GM21515 (cell line): ENCODE measurements at regions not wholly inside any gene's neighbourhood (a gene's known extent, or its start where the extent isn't known, plus 50 kb on each side); places are given as distances from the start of the nearest gene placed in this dataset.

Experiments
- ATAC-seq: cut with Tn5 transposase; IDR thresholded peaks from one replicate; pipeline ENCODE4 v1.9.1; 2021; ENCODE audit not compliant: unreplicated experiment

DNA sequence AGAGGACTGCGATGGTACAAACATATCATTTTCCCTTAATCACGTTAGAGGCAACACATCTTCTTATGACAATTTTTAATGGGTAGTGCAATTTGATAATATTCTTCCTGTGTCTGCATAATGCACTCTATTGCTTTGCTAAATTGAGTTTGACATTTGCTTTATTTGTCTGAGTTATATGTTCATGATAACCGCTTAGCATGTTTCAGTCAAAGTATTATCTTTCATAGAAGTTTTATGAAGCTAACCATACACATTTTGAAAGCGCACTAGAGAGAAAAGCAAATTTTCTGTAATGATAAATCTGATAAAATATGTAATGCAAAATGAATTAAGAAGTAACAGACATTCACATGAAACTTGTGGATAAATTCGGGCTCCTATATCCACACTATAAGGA is 1276.9 kb downstream of the ZPLD1 start:
- ATAC-seq, result no peak

DNA sequence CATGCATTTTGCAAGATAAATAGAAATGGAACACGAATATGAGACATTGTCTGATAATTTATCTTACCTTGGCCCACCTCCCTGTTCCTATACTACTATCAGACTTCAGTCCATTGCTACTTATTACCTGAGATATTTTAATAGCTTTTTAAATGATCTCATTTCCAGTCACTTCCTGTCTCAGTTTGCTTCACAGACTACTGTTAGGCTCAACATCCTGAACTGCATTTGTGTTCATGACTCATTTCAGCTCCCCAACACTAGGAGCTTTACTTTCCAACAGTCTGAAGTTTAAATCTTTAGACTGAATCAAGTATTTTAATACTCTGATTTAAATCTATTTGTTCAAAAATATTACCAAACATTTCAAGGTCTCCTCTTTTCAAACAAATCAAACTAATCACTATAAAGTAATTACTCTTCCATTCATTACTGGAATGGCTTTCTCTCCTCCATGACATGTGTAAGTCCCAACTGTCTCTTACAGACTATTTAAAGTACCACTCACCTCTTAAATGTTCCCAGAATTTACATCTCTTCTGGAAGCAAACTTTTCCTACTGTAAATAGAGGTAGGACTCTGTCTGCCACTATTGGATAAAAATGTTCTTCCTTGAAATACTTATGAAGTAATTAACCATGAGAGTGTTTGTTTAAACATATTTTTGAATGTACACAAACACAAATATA is 1277.6 kb downstream of the ZPLD1 start:
- no peak for ATAC-seq

DNA sequence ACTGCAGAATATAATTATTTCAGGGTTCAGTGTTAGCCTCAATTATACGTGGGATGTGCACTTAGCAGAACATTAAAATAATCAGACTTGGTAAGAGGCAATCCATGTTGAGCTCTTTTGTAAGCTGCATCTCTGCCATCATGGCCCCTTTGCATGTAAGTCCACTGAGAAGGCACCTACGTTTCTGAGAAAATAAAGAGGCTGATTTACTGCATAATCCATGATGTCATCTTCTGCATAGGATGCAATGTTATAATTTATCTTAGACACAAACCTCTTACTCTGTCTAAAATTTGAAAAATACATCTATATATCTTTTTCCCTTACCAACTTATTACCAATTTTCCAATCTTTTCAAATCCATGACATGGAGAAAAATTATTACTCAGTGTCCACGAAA is 1294.7 kb downstream of the ZPLD1 start:
- ATAC-seq, result no peak

DNA sequence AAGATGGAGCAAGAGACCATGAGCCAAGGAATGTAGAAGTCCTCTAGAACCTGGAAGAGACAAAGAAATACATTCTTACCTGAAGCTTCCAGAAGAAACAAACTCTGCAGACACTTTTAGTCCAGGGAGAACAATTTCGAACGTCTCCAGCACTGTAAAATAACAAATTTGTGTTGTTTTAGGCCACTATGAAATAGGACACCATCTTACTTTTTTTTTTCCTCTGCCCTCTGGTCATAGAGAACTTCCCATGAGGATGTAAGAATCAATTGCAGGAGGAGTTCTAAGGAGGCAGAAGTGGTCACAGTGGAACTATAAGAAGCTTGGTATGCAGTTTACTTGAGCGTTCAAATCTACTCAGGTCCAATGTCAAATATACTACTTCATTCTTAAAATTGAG is 1295.9 kb downstream of the ZPLD1 start:
- ATAC-seq, result no peak

DNA sequence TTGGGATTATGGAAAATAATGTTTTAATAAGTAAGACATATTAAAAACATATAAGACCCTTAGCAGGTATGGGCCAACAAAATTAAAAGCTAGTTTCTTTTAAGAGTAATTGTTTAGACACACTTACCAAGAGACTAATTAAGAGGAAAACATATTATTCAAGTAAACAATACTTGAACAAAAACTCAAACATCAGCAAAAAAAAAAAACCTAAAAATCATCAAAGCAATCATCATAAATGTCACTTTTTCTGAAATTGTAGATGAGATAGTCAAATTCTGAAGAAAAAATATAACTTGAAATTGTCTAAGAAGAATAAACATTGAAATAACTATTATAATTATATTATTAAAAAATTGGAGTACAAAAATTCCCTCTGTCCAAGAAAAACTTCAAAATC is 1318.2 kb downstream of the ZPLD1 start:
- no peak for ATAC-seq

DNA sequence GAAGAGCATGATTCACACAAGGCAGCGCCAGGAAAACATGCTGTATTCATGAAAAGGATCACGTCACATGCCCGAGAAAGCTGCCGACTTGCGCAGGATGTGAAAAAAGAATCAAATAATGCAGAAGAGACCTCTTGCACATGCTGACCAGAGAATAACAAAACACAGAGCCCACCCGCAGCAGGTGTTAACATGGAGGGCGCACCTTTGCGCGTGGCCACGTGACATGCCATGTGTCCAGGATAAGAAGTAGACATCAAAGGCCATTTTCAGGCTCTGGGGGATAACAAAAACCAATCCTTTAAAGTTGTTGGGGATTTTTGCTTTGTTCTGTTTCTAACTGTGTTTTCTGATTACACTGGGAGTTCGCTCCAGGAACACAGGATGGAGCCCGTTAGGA is 1332.8 kb downstream of the ZPLD1 start:
- ATAC-seq, result no peak

DNA sequence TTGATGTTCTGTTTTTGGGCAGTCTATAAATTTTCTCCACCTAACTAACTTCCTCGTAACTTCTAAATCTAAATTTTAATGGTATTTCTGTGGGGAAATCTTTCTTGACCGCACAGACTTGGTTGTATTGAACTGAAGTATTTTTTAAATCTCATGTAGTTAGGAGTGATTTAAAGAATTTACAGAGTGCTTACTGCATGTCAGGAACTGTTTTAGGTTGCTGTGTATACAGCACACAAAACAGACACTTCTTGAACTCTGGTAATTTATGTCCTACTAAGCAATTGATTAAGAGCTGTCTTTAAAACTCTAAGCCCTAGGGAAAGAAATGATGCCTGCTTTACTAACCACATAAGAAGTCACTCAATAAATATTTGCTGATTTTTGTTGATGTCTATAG is 1350.2 kb downstream of the ZPLD1 start:
- no peak for ATAC-seq

DNA sequence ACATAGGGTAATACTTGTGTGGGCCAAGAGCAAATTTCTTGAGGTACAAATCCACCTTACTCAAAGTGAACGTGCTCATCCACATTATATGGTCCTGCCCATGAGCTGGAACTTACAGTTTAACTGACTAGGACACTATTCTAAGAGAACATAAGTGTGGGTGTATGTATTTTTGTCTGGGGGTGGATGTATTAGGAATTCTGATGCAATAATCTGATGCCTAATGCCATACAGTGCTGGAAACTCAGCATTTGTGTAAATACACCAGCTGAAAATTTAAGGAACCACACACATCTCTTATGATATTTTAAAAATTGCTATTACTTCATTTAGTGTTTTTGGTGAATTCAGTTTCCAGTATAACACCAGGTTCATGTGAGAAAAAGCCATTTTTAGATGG is 1350.7 kb downstream of the ZPLD1 start:
- ATAC-seq, result no peak

DNA sequence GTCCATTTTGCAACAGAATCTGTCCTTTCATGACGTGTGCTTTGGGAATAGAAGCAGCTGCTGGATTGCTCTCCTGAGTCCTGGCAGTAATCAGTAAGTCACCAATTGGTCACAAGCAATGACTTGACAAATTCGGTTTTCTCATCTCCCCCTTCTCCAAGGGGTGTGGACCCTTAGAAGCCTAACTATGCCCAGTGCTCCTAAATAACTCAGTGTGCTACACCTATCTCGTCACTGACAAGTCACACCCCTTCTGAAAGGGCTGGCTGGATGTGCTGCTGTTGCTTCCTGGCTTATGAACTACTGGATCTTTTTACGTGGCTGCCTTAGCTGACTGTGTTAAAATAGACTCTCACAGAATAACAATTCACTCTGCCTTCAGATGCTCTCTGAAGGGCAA is 1351.5 kb downstream of the ZPLD1 start:
- no peak for ATAC-seq

DNA sequence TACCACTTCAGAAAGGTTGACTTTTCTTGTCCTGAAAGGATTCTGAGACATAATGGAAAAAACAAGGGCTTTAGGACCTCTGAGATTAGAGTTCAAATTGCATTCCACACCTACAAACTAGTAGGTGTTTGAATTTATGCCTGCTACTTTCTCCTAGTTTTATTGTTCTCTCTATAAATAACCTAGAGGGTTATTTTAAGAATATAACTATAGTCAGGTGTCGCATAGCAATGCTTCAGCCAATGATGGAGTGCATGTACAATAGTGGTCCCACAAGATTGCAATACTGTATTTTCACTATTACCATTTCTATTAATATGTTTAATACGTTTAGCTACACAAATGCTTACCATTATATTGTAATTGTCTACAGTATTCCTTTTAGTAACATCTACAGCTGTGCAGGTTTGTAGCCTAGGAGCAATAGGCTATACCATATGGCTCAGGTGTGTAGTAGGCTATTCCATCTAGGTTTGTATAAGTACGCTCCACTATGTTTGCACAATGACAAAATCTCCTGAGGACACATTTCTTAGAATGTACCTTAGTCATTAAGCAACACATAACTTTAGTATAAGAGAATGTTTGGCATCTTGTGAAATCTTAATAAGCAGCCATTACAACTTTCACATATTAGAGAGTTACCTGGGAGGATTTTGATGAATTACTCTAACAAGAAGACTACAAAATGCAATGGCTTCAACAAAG is 1352.5 kb downstream of the ZPLD1 start:
- ATAC-seq, result no peak

DNA sequence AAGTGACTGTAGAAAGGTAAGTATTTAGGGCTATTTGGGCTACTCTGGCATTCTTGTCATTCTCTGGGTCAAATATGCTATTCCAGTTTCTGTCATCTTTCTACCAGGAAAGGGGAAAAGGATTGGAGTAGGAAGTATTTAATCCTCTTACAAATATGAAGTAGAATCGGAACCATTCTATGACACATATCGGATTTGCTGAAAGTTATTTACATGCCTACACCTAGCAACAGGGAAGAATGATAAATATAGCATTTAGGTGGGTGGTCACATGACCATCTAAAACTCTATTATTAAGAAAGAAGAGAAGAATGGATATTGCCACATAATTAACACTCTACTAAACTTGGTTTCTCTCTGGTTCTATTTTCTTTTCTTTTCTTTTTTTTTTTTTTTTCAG is 1353.1 kb downstream of the ZPLD1 start:
- no peak for ATAC-seq

DNA sequence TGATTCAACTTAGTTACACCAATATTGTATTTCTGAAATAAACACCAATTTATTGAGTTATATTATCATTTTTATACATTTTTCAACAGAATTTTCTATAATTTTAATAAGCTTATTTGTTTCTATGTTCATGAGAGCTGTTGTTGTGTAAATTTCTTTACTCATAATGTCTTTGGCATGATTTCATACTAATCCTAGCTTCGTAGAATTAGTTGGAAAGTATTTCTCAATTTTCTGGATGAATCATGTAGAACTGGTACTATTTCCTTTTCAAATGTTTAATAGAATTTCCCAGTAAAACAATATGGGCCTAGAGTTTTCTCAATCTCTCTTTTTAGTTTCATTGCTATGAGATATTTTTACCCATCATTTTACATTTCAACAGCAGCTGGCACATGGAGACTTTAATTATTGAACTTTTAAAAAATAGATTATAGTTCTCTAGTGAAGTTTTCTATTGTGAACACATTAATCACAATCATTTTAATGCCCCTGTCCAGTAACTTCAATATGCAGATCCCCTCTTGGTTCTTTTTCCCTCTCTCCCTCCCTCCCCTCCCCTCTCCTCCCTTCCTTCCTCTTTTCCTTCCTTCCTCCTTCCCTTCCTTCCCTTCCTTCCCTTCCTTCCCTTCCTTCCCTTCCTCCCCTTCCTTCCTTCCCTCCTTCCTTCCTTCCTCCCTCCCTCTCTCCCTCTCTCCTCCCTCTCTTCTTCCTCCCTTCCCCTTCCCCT is 1357.1 kb downstream of the ZPLD1 start:
- ATAC-seq, result no peak

DNA sequence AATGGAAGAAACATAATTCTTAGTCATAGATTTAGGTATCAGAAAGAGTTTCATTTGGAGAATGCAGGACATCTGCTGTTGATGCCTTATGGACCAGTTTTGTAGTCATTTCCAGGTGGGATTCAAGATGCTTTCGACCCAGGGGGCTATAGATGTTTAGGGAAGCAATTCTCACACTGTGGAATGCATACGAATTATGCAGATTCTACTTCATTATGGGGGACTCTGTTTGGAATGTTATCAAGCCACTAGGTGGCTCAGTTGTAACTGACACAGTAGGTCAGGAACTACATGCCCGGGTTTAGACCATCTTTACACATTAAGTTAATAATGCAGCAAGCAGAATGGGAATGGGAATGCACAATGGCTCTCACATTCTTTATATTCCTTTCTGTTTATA is 1359.8 kb downstream of the ZPLD1 start:
- ATAC-seq, result no peak

DNA sequence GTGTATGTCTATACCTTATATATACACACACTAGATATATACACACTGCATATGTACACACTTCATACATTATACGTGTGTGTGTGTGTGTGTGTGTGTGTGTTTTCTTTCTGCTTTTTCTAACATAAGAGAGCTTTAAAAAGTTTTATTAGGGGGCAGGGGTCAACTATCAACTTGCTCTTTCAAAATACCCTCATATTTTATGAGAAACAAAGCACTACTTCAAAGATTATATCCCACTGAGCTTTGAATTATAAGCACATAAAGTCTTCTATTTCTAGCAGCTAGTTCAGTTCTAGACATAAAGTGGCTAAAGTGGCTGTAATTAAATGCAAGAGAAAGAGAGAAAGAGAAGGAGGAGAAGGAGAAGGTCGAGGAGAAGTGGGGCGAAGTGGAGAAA is 1361.3 kb downstream of the ZPLD1 start:
- ATAC-seq, result no peak

DNA sequence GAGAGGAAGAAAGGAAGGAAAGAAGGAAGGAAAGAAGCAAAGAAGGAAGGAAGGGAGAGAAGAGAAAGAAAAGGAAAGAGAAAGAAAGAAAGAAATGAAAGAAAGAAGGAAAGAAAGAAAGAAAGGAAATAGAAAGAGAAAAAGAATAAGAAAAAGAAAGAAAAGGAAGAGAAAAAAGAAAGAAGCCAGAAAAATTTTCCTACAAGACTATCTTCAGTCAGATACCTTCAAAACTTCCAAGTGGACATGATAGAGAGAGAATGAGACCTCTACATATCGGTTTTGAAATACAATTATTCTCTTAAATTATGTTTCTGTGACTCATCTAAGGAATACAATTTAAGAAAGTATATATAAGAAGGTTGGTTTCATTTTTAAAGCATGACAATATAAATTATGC is 1369.0 kb downstream of the ZPLD1 start:
- no peak for ATAC-seq

DNA sequence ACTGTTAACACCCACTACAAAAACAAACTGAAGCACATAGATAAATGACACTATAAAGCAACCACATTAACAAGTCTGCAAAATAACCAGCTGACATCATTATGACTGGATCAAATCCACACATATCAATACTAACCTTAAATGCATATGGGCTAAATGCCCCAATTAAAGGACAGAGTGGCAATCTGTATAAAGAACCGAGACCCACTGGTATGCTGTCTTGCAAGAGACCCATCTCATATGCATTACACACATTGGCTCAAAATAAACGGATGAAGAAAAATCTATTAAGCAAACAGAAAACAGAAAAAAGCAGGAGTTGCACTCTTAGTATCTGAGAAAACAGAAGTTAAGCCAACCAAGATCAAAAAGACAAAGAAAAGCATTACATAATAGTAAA is 1375.4 kb downstream of the ZPLD1 start:
- no peak for ATAC-seq

DNA sequence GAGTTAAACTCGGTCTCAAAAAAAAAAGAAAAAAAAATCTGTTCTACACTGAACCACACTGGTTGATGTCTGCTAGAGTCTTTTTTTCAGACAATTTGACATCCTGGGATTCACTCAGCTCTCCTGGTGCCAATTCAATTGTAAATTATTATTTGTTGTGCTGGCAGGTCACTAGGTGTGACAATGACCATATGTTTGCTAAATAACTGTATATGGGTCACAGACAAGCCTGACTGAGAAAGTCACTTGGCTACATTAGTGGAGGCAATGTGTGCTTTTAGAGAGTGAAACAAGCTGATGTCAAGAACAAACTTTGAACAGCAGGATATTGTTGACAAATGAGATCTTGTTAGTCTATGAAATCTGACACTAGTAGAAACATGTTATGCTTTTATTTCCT is 1379.1 kb downstream of the ZPLD1 start:
- no peak for ATAC-seq

DNA sequence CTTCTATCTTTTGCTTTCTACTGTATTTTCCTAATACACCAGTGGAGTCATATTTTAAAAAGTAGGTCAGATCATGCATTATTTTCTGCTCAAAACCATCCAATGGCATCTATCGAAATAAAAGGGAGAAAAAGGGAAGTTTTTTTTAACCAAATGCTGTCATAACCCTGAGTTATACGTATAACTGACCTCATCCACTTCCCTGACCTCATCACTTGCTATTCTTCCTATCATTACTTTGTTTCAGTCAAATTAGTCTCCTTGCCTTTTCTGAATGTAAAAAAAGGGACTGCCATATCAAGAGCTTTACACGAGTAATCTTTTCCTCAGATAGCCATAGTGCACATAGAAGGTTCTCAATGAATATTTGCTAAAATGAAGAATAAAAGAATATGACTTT is 1383.6 kb downstream of the ZPLD1 start:
- ATAC-seq, result no peak

DNA sequence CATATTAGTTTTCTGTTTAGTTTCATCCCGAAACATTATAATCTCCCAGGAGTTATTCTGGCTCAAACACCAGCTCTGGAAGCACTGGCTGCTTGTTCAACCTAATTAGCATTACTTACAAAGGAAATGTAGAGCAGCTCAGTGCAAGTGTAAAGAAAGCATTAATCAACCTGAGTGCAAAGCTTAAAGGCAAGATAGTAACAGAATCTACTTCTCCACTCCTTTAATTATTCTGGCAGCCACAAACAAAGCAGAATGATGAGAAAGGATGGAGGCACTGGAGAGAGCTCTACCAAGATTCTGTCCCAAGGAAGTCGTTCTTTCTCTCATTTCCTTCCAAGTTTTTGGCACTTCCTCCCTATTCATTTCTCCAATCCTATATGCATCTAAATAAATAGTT is 1384.0 kb downstream of the ZPLD1 start:
- no peak for ATAC-seq

DNA sequence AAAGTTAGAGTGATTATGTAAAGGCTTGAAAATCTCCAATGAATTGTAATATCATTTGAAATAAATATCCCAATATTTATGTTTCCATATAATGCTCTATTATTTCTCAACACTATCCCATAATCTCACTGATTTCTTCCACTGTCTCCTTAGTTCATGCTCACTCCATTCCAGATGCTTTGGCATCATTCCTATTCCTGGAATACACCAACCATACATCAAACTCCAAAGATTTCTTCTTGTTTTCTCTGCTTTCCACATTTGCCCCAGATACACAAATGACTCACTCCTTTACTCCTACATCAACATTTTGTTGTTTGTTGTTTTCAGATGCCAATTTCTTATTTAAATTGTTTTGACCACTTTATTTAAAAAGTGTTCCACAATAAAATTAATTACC is 1390.8 kb downstream of the ZPLD1 start:
- ATAC-seq, result no peak

DNA sequence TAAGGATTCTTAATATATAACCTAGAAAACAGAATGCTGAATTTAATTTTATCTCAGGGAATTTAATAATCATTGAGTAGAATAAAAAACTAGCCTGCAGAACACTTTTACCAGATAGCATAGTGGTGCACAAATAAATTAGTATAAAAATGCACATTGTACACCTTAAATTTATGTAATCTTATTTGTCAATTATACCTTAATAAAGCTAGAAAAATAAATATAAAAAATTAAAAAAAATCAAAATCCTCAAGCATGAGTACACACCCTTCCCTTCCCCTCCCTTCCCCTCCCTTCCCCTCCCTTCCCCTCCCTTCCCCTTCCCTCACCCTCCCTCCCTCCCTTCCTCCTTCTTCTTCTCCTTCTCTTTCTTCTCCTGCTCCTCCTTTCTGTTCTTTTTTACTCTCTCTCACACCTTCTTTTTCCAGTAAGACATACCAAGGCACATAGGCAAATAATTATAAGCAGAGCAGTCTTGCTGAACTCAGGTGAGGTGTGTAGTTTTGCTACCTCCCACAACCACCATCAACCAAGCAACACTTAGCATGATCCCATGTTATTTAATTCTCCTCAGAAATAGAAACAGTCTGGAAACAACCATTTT is 1395.0 kb downstream of the ZPLD1 start:
- no peak for ATAC-seq
